IMR-90 (cell line): ENCODE measurements at regions not wholly inside any gene's neighbourhood (a gene's known extent, or its start where the extent isn't known, plus 50 kb on each side); places are given as distances from the start of the nearest gene placed in this dataset.

Source experiments
- ATAC-seq: fragments of 200-7000 bp; cut with Tn5 transposase; 2 replicates; pipeline ENCODE4 v1.9.1; 2020; ENCODE audit warnings: low read depth, mild to moderate bottlenecking, moderate library complexity
- BruUV-seq: library from RNA; stranded (reverse); fragments of 400-500 nt; replicated peaks from 2 replicates; lab custom pipeline; 2021; lab: Mats Ljungman, UMichigan
- CTCF ChIA-PET: fragments of 300-600 bp; formaldehyde crosslinking; extraction: SDS; loops from one replicate; lab custom pipeline; 2021; ENCODE audit warnings: antibody characterized with exemption; lab: Yijun Ruan, JAX
- POLR2A ChIA-PET: fragments of 300-600 bp; sonication (Branson Sonifier 250); formaldehyde crosslinking; loops from one replicate; lab custom pipeline; 2022; ENCODE audit warnings: antibody characterized with exemption; ENCODE audit not compliant: unreplicated experiment; lab: Charles Lee
- DNase-seq: peaks from one replicate; pipeline ENCODE4 v3.0.0; 2013
- H2AFZ ChIP-seq: replicated peaks from 2 replicates; pipeline ENCODE3; 2013; ENCODE audit warnings: low read length, mild to moderate bottlenecking; ENCODE audit not compliant: poor library complexity
- H2AK5ac ChIP-seq: 2 replicates; pipeline ENCODE4 v1.6.1; 2013; ENCODE audit warnings: low read depth, low read length, inconsistent platforms
- H2AK9ac ChIP-seq: replicated peaks from 2 replicates; pipeline ENCODE3; 2013; ENCODE audit warnings: mild to moderate bottlenecking, low read depth, low read length, moderate library complexity; ENCODE audit not compliant: poor library complexity
- H2BK120ac ChIP-seq: 2 replicates; pipeline ENCODE4 v1.6.1; 2013; ENCODE audit warnings: low read depth, low read length, inconsistent platforms
- H2BK15ac ChIP-seq: 3 replicates; pipeline ENCODE4 v1.6.1; 2013; ENCODE audit warnings: low read depth, low read length, inconsistent platforms
- H2BK20ac ChIP-seq: 2 replicates; pipeline ENCODE4 v1.6.1; 2013; ENCODE audit warnings: low read depth, mild to moderate bottlenecking, inconsistent platforms, low read length, moderate library complexity
- H2BK5ac ChIP-seq: 2 replicates; pipeline ENCODE4 v1.6.1; 2013; ENCODE audit warnings: mild to moderate bottlenecking, low read depth, low read length, inconsistent platforms; ENCODE audit not compliant: poor library complexity, severe bottlenecking
- H3K14ac ChIP-seq: replicated peaks from 2 replicates; pipeline ENCODE4 v1.6.1; 2013; ENCODE audit warnings: low read depth, low read length, inconsistent platforms
- H3K18ac ChIP-seq: 2 replicates; pipeline ENCODE4 v1.6.1; 2013; ENCODE audit warnings: low read depth, low read length, control low read depth
- H3K23ac ChIP-seq: 2 replicates; pipeline ENCODE4 v1.6.1; 2013; ENCODE audit warnings: low read depth, low read length, inconsistent platforms
- H3K27ac ChIP-seq: 2 replicates; pipeline ENCODE4 v1.5.1; 2013; ENCODE audit warnings: mild to moderate bottlenecking, control low read depth, low read length; ENCODE audit not compliant: insufficient read depth
- H3K27me3 ChIP-seq: 2 replicates; pipeline ENCODE4 v1.6.1; 2013; ENCODE audit warnings: low read length; ENCODE audit not compliant: control insufficient read depth, insufficient read depth
- H3K36me3 ChIP-seq: 2 replicates; pipeline ENCODE4 v1.6.1; 2013; ENCODE audit warnings: low read length, mixed read lengths; ENCODE audit not compliant: control insufficient read depth, insufficient read depth
- H3K4ac ChIP-seq: 2 replicates; pipeline ENCODE4 v1.6.1; 2013; ENCODE audit warnings: low read depth, low read length, inconsistent platforms
- H3K4me1 ChIP-seq: 2 replicates; pipeline ENCODE4 v1.6.1; 2013; ENCODE audit warnings: low read length, mixed read lengths; ENCODE audit not compliant: control insufficient read depth, insufficient read depth
- H3K4me2 ChIP-seq: 2 replicates; pipeline ENCODE4 v1.6.1; 2013; ENCODE audit warnings: low read depth, mild to moderate bottlenecking, control low read depth, low read length, moderate library complexity
- H3K4me3 ChIP-seq: 2 replicates; pipeline ENCODE4 v1.5.1; 2013; ENCODE audit warnings: low read depth, mild to moderate bottlenecking, control low read depth, low read length, moderate library complexity; ENCODE audit not compliant: insufficient read depth
- H3K56ac ChIP-seq: 2 replicates; pipeline ENCODE4 v1.6.1; 2013; ENCODE audit warnings: low read length, inconsistent platforms; ENCODE audit not compliant: insufficient read depth; ENCODE audit errors: extremely low read depth
- H3K79me1 ChIP-seq, 2 experiments: 2 replicates each; pipeline ENCODE4 v1.6.1; 2013; ENCODE audit warnings: low read length in 2 of 2, inconsistent platforms in 1 of 2, low read depth in 1 of 2
- H3K9ac ChIP-seq: 2 replicates; pipeline ENCODE4 v1.6.1; 2013; ENCODE audit warnings: low read depth, low read length, control low read depth
- H3K9me1 ChIP-seq: 2 replicates; pipeline ENCODE4 v1.6.1; 2013; ENCODE audit warnings: low read length, inconsistent platforms; ENCODE audit not compliant: insufficient read depth
- H3K9me3 ChIP-seq: 2 replicates; pipeline ENCODE4 v1.6.1; 2013; ENCODE audit warnings: low read length; ENCODE audit not compliant: control insufficient read depth, insufficient read depth
- H4K20me1 ChIP-seq: 2 replicates; pipeline ENCODE4 v1.6.1; 2013; ENCODE audit warnings: low read length, inconsistent platforms; ENCODE audit not compliant: insufficient read depth
- H4K5ac ChIP-seq: 2 replicates; pipeline ENCODE4 v1.6.1; 2013; ENCODE audit warnings: mild to moderate bottlenecking, low read depth, low read length, control low read depth
- H4K8ac ChIP-seq, 2 experiments: 2 replicates each; pipeline ENCODE4 v1.6.1; 2013; ENCODE audit warnings: low read depth in 2 of 2, low read length in 2 of 2, control low read depth in 1 of 2, inconsistent platforms in 1 of 2
- H4K91ac ChIP-seq: 2 replicates; pipeline ENCODE4 v1.6.1; 2013; ENCODE audit warnings: low read depth, low read length, inconsistent platforms; ENCODE audit not compliant: insufficient read depth
- MAFK ChIP-seq: IDR thresholded peaks from 2 replicates; pipeline ENCODE4 v1.6.1; 2012; ENCODE audit warnings: low read depth, low read length, improper control_type of control experiment
- SMC3 ChIP-seq: fragments of 150-350 bp; IDR thresholded peaks from 2 replicates; pipeline ENCODE4 v1.6.1; 2016; ENCODE audit warnings: low read depth, mild to moderate bottlenecking, antibody characterized with exemption, low read length, moderate library complexity
- WGBS, 2 experiments: methylation state at CpG; one replicate each; pipeline versions ENCODE4 v1.1.5 to v1.1.7; 2013; ENCODE audit warnings: missing lambda C conversion rate in 2 of 2; ENCODE audit not compliant: insufficient read length in 1 of 2; ENCODE audit errors: extremely low coverage in 2 of 2; 5-methylcytosine and 5-hydroxymethylcytosine counted together
- dilution Hi-C: fragments of 300-500 bp; cut with HindIII; formaldehyde crosslinking; loops from one replicate; pipeline ENCODE4 v1.14.3; 2018; ENCODE audit warnings: low sequenced_read_pairs; ENCODE audit not compliant: unreplicated experiment
- in situ Hi-C: fragments of 300-500 bp; cut with MboI; formaldehyde crosslinking; loops from 3 replicates; pipeline ENCODE4 v1.14.3; 2019; ENCODE audit warnings: low sequenced_read_pairs, inconsistent platforms, mixed read lengths
- intact Hi-C: fragments of 100-400 bp; cut with micrococcal nuclease; formaldehyde crosslinking; loops from 2 replicates; pipeline ENCODE4 v1.10.0; 2022

DNA sequence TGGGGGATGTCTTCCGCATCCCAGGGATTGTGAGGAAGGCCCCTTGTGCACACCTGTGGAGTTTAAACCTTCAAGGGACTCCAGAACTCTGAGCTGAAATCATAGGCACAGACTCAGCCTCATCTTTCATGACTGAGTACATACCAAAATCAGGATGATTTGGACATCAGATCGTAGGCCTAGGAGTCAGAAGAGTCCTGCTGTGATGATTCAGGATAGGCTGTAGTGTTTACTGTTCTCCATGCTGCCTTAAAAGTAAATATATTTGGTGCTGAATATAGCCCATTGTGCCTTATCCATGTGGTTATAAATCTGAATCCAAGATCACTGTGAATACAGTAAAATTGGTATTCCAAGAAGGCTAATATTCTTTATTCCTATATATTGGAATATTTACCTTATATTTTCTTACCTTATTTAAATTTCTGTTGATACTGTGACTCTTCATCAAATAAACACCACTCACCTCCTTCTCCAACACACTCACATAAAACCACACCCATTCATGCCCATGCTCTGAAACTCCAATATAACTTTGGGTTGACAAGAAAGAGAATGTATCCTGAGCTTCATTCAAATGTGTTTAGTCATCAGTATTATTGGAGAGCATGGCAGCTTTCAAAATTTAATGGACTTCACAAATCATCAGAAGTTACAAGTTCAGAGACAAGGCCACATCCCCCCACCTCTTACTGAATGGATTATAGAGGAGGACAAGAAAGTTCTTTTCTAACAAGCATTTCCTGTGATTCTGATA, 561.4 kb upstream of the LINC00305 start:
- H3K4ac ChIP-seq = no peak overlapping the region
- H4K8ac ChIP-seq = no peak overlapping the region
- H2AK5ac ChIP-seq = no peak overlapping the region
- H2BK5ac ChIP-seq = no peak overlapping the region
- H4K91ac ChIP-seq = no peak overlapping the region
- 0 out of 2 replicates have a peak, but pooled peaks have one; percentile 7 for TF ChIP-seq MAFK
- no peak for TF ChIP-seq SMC3
- H3K27ac ChIP-seq = no peak overlapping the region
- in situ Hi-C loops (no loop called here), dilution Hi-C loops (no loop called here), intact Hi-C loops (no loop called here)
- POLR2A ChIA-PET = no interaction called here
- no peak overlapping the region for H3K9ac ChIP-seq
- no peak overlapping the region for H3K14ac ChIP-seq
- H3K56ac ChIP-seq = no peak overlapping the region
- CTCF ChIA-PET = no interaction called here
- no peak overlapping the region for H2BK120ac ChIP-seq
- no peaks in the 10 kb centered on the region for H3K9me1 ChIP-seq
- BruUV-seq = no TSS peak
- no peaks in the 10 kb centered on the region for H3K36me3 ChIP-seq
- no peak overlapping the region for H2AK9ac ChIP-seq
- peaks cover 9% of the 10 kb centered on the region for H3K9me3 ChIP-seq
- no CpG with 5 or more reads among the region's 2 CpGs for WGBS, 2 experiments
- H2AFZ ChIP-seq = no peak overlapping the region
- H3K79me1 ChIP-seq = no peaks in the 10 kb centered on the region
- no peaks in the 10 kb centered on the region for H3K4me1 ChIP-seq
- H3K4me2 ChIP-seq = no peak overlapping the region
- H2BK15ac ChIP-seq = no peak overlapping the region
- H3K23ac ChIP-seq = no peak overlapping the region
- DNase-seq (no peak), ATAC-seq (no peak)
- no peak overlapping the region for H3K18ac ChIP-seq
- H2BK20ac ChIP-seq = no peak overlapping the region
- no peaks in the 10 kb centered on the region for H4K20me1 ChIP-seq
- H3K4me3 ChIP-seq = no peak overlapping the region
- H4K5ac ChIP-seq = no peak overlapping the region
- H3K27me3 ChIP-seq = no peaks in the 10 kb centered on the region
